ENCODE measurements at regions not wholly inside any gene's neighbourhood (a gene's known extent, or its start where the extent isn't known, plus 50 kb on each side); places are given as distances from the start of the nearest gene placed in this dataset.

DNA sequence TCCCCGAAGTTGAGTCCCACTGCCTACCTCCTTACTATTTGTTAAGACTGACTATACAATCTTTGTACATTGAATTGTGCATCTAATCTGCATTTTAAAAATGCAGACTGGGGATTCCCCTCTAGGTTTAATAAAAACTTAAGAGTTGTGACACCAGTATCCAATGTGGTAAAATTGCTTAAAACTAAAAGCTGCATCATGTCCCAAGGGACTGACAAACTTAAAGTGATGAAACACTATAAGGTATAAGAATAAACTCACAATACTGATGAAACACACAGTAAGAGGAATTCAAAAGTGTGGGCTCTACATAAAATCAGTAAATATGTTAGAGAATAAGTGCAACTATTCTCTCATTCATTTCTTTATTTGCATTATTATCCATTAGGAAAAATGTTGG, 1905.1 kb downstream of the MAT2B start:
- TF ChIP-seq, protein P1, sequence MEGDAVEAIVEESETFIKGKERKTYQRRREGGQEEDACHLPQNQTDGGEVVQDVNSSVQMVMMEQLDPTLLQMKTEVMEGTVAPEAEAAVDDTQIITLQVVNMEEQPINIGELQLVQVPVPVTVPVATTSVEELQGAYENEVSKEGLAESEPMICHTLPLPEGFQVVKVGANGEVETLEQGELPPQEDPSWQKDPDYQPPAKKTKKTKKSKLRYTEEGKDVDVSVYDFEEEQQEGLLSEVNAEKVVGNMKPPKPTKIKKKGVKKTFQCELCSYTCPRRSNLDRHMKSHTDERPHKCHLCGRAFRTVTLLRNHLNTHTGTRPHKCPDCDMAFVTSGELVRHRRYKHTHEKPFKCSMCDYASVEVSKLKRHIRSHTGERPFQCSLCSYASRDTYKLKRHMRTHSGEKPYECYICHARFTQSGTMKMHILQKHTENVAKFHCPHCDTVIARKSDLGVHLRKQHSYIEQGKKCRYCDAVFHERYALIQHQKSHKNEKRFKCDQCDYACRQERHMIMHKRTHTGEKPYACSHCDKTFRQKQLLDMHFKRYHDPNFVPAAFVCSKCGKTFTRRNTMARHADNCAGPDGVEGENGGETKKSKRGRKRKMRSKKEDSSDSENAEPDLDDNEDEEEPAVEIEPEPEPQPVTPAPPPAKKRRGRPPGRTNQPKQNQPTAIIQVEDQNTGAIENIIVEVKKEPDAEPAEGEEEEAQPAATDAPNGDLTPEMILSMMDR (IDR thresholded peaks at IDR 0.05): no peak
- TF ChIP-seq POLR2A (IDR thresholded peaks at IDR 0.05): no peak
